HS-5 (cell line): ENCODE measurements at regions not wholly inside any gene's neighbourhood (a gene's known extent, or its start where the extent isn't known, plus 50 kb on each side); places are given as distances from the start of the nearest gene placed in this dataset.
"Not testable (repeated sequence)": the region's sequence is repeated elsewhere in the genome, so short reads cannot be mapped to it uniquely, and the experiment has no call there.

Experiments
- DNase-seq: peaks from one replicate; pipeline ENCODE4 v3.0.0-alpha.2; 2012; ENCODE audit warnings: low read depth

DNA sequence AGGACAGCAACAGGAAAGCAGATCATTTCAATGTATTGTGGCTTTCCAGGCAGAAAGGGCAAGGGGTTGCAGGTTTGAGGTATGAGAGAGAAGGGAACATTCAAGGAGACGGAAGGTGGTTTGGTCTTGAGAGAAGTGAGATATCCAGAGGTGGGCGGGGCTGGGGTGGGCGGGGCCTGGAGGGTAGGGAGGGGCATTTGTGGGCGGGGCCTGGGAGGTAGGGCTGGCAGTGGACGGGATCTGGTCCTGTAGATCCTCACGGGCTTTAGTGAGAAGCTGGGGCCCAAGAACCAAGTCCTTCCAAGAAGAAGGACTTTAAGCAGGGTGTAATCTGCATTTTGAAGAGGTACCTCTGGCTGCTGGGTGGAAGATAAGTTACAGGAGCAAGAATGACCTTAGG lies 199.2 kb downstream of the MN1 start:
- DNase-seq, result no peak

DNA sequence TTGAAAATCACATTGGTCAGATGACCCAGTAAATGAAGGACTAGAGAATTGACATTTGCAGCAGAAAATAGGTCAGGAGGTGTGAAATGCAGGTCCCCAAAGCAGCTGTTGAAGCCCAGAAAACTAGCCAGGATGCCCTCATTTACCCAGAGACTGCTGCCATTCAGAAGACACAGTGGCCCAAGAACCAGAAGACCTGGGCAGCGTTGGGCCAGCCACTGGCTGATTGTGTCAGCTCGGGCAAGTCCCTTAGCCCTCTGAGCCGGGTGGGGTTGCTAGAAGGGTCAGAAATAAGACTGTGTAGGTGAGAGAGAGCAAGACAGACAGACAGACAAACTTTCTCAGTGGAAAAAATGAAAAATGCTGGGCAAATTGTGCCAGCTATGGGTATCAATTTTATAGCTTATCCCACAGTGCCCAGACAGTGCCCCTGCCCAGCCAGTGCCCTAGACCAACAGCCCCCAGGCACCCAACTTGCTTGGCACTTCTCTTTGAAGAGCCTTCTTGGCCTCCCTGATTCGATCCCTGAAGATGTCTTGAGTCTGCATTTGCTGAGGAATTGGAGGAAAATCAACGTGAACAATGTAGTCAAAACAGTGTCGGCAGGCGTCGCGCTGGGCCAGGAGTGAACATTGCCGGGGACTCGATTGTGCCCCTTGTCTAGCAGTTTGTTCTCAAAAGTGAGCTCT lies 198.3 kb downstream of the MN1 start:
- no peak for DNase-seq

DNA sequence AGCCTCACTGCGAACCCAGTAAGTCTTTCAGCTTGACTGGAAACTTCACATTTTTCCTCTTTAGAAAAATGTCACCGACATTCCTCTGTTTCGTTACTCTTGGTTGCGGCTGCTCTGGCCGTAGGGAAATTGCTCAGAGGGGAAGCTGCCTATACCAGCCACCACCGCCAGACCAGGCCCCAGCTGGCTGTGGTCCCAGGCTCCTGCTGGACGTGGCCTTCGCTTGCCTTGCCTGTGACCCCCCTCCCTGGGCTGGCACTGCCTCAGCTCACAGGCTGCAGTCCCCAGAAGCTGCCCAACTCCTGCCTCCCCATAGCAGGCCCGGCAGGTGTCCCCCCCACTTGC lies 197.8 kb downstream of the MN1 start:
- DNase-seq, result no peak

DNA sequence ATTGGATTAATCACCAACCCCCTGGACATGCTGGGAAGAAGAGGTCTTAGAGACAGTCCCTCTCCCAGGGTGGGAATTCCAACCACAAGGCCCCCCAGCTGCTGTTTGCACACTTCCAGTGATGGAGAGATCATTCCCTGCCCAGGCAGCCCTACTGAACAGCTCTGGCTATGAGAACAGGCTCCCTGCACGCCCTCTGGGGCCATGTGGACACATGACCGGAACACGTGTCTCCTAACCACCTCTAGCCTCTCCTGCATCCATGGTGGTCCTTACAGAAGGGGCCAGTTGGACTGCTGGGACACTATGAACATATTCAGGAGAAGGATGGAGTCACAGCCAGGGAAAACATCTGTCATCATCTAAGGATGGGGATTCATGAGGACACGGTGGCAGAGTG lies 196.2 kb downstream of the MN1 start:
- no peak for DNase-seq

DNA sequence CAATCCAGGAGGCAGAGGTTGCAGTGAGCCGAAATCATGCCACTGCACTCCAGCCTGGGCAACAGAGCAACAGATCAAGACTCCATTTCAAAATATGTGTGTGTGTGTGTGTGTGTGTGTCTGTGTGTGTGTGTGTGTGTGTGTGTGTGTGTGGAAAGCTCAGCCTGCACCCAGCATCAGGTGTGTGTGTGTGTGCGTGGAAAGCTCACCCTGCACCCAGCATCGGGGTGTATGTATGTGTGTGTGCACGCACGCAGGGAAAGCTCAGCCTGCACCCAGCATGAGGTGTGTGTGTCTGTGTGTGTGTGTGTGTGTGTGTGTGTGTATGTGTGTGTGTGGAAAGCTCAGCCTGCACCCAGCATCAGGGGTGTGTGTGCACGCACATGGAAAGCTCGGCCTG lies 193.8 kb downstream of the MN1 start:
- not testable (repeated sequence) for DNase-seq

DNA sequence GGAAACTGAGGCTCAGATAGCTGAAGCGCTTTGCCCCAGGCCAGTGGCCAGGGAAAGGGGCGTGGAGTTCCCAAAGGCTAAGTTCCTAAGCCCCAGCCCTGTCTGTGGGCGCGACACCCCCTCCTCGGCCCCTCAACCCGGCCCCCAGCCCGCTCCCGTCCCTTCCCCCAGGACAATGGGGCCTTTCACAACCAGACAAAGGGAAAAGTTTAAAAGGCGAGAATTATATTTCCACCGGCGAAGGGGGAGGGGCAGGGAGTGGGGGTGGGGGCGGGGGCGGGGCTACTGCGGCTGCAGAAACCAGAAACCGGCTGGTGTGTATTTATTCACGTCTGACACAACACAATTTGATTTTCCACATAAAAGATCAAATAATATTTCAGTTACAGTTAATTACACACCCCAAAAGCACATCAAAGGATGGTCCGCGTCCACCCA lies 192.1 kb downstream of the MN1 start:
- DNase-seq, result no peak

DNA sequence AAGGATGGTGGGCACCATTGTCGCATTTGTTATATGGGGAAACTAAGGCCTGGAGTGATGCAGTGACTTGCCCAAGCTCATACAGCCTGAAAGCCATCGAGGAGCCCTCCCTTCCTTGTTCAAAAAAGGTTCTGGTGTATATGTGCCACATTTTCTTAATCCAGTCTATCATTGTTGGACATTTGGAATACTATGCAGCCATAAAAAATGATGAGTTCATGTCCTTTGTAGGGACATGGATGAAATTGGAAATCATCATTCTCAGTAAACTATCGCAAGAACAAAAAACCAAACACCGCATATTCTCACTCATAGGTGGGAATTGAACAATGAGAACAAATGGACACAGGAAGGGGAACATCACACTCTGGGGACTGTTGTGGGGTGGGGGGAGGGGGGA lies 191.4 kb downstream of the MN1 start:
- not testable (repeated sequence) for DNase-seq

DNA sequence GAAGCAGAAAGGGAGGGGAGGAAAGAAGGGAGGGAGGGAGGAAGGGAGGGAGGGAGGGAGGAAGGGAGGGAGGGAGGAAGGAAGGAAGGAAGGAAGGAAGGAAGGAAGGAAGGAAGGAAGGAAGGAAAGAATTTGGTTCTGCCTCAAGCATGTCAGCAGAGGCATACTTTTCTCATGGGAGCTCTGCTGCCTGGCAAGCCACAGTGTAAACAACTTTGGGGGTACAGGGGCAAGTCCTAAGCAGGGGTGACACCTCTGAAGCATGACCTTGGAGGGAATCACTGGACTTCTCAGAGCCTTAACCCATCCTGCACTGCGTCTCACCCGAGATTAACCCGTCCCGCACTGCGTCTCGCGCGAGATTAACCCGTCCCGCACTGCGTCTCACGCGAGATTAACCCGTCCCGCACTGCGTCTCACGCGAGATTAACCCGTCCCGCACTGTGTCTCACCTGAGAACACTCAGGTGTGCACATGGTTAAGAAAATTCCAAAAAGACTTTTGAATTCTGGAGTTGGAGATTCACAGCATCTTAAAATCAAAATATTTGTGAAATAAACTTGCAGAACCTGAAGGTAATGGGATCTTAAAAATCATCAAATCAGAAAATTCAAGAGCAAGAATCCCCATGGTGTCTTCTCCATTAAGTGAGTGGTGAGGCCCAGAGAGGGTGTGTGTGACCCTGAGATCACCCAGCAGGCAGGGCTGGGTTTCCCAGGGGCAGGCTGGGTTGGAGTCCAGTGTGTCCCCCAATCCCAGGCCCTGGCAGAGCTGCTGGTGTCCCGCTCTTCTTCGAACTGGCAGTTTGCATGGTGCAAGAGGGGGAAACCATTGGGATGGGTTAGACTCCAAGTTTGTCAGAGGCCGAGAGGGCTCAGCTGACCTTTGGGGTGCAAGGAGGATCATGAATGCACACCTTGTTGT lies 190.4 kb downstream of the MN1 start:
- DNase-seq, result no peak

DNA sequence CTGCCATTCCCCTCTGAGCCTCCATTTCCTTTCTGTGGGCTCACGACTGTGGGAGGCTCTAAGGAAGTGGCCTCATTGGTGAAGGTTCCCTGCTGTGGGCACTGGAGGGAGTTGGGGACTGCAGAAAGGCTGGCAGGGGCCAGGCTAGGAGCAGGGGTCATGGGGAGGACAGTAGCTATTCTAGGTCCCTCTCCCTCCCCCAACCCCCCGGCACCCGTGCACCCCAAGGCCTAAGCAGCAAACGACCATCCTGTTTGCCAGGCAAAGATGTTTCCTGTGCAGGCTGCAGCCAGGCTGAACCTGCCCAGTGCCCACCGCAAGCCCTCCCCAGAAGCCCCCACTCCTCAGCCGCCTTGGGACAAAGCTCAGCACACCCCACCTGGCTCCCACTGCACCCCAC lies 189.4 kb downstream of the MN1 start:
- DNase-seq, result no peak

DNA sequence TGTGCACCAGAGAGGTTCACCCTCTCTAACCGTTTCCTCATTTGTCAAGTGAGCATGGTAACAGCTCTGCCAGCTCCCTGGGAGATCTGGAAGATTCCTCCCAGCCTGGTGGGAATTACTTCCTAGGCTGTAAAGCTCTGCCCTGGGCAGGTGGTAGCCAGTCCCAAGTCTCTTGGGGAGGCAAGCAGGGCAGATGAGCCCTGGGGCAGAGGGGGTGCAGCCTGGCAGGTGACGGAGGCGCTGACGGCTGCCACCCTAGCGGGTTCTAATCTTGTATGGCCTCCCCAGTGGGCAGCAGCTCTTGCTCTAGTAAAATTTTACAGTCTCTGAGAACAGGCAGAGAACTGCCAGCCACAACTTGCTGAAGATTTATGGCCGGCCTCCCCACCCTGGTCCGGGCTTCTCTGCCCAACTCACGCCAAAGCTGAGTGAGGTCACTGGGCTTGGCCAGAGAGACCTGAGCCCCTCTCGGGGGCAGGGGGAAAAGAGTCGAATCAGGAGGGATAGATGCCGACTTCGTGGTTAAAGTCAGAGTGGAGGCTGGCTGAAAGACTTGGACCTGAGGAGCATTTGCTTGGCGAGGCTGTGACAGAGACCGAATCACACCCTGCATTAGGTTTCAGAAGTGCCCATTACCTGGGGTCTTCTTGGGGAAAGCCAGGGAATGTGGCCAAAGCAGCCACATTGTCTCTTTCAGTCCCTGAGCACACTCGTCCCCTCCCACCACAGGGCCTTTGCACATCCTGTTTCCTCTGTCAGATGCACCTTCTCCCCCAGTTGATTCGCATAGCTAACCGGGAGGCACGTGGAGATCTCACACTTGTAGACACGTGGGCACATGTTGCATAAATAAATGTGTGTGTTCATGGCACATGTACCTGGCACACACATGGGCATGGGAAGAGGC lies 188.2 kb downstream of the MN1 start:
- no peak for DNase-seq

DNA sequence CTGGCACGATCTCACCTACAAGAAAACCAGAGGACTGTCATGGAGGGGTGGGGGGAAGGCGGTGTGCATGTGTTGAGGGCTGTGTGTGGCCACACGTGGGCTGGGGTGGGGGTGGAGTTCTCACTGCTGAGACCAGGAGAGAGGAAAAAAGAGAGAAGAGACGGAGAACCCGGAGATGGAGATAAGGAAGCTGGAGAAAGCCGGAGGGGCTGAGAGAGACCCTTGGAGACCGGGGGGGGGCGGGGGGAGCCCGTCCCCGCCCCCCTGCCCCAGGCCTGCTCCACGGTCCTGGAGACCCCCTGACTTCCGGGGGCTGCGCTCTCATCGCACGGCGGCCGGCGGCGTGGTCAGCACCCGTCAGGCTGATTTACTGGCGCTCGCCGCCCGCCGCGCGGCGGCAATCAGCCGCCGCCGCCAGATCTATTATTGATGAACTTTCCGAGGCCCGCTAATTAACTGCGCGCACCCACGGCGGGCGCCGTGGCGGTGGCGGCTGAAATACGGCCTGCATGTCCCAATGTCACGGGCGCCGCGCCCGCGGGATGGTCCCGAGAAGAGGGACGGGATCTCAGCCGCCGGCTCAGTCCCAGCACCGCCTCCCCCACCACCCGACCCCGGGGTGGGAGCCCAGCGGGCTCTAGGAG lies 187.4 kb downstream of the MN1 start:
- DNase-seq, result no peak

DNA sequence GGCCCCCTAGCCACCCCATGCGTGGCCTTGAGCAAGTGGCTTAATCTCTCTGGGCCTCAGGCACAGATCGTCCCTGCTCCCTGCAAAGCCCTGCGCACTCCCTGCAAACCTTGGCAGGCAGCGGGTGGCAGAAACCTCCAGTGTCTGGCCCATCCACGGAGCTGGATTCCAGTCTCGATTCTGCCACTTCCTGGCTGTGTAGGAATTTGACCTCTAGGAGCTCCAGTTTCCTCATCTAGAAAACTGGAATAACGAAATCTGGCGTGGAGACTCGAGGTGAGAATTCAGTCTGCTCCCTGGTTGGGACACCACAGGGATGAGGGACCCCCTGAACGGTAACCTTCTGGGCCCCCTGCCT lies 186.9 kb downstream of the MN1 start:
- DNase-seq, result no peak

DNA sequence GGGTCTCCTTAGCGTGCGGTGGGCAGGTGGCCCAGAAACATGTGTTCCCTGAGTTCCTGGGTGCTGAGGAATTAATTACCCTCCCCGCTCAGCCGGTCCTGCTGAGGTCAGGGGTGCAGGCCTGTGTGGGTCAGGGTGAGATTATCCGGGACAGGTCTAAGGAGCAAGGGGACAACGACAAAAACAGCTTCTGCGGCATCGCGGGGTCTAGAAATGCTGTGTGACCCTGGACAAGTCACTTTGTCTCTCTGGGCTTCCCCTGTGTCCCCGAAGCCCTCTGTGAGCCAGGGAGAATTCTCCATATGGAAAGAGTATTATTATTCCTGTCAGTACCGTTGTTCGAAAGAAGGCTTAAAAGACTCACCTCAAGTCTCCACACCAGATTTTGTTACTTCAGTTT lies 186.1 kb downstream of the MN1 start:
- no peak for DNase-seq

DNA sequence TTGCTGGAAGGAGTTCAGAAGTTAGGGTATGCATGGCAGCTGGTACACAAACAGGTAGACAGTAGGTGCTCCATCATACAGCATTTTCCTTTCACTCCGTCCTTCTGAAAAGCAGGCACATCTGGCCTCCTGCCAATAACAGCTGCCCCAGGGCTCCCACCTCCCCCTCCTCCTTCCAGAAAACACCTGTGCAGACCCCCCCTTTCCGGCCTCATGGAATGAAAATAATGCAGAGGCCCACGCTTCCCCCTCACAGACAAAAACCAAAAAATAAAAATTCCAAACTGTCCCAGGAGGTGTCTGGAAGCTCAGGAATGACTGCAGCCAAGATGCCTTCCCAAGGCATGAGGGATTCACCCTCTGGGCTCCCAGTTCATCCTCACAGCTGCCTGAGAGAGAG lies 185.5 kb downstream of the MN1 start:
- no peak for DNase-seq

DNA sequence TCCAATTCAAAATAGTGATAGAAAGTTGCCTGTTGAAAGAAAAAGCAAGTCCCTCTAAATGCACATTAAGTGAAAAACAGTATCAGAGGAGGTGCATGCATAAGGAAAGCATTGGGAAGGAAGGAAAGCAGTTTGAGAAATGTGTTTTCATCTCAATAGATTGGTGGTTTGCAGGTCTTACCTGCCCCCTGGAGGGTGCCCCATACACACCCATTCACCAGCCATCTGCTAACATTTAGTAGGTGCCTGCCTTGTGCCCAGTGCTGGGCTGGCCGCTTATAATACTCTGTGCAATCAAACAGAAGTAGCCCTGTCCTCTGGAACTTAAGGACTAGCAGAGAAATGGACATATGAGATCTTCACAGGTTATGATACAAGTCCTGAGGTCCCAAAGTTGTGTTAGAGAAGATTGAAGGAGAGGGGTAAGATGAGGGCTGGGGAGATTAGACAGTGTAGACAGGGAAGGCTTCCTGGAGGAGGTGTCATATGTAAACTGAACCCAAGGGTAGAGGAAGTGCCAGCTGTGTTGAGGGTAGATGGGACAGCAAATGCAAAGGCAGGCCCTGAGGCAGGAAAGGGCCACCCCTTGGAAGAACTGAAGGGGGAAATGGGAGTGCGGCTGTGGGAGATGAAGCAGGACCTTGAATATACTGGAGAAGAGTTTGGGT lies 184.2 kb downstream of the MN1 start:
- DNase-seq, result no peak

DNA sequence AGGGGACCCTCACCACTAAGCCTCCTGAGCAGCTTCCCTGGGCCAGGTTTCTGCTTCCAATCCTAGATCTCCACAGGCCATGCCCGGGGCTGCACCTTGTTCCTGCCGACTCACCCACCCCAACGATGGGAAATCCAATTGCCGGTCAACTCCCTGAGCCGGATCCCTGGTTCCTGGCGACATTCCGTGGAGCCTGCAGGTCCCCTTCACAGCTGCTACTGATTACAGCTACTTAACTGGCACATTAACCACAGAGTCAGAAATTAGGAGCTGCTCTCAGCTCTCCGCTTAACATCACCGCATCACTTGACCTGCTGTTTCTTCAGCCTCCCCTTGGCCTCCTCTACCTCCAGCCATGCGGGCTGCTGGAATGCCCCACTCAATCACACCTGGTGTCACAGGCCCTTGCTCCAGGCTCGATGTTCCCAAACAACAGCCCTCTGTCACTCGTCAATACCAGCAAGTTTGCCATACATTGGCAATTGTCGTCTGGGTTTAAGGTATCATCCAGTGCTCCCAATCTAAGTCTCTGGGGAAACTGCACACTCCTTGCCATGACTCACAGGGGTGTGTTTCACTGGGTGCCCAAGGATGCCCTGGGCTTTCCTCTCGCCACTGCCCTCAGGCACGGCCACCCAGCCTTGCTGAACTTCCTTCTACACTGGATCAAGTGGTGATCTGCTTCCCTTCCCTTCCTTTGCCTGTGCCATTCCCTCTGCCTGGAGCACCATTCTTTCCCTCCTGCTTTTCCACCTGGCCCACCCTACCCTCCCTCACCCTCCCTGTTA lies 181.0 kb downstream of the MN1 start:
- DNase-seq, result no peak

DNA sequence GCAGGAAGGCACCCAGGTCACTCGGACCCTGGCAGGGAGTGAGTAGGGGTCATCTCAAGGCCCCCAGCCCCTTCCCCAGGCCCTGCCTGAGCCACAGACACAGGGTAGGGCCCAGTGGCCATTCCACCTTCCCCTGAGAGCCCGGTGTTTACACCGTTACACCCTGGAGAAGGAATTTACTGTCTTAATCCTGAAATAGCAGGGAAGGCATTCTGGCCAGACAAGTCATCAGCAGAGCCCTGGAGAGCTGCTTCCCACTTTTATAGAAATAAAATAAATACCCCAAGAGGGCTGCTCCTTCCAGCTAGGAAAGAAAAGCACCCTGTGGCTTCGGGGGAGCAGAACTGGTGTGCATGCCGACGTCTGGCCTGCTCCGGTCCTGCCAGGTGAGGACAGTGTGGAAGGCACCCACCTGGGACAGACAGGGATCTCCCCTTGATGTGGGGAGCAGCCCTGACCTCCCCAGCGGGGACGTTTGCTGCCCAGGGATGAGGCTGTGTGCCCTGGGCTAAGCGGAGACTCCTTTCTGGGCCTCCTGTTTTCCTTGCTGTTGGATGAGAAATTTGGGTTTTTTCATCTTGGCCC lies 180.0 kb downstream of the MN1 start:
- DNase-seq, result no peak

DNA sequence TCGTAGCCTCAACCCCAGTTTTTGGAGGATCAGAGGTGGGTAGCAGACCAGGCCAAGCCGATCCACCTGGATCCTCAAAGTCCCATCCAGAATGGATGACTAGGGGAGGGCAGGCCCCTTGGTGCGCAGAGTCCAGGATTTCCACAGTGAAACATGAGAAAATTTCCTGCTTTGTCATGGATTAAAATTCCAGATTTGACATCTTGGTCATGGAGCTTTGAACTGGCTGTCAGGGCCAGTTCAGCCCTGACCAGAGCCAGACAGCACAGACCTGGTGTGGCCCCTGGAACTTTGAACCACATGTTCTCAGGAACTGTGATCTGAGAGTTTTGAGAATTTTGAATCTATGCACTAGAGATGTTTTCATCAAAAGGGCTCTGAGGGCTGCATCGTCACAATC lies 177.5 kb downstream of the MN1 start:
- DNase-seq, result no peak

DNA sequence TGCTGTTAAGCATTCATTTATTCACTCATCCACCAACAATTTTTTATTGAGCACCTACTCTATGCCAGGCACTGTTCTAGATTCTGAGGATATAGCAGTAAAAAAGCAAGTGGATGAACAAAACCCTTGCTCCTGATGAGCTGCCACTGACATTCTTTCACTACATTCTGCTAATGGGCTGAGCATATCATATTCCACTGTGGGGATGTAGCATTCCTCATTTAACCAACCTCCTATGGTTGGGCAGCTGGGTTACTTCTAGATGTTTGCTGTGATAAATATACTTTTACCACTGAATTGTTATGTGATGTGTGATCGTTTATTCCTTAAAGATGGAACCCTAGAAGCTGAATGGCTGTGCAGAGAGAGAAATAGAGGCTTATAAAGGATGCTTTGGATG lies 176.9 kb downstream of the MN1 start:
- no peak for DNase-seq
